Body of pancreas (tissue), 4 donors: ENCODE measurements at regions not wholly inside any gene's neighbourhood (a gene's known extent, or its start where the extent isn't known, plus 50 kb on each side); places are given as distances from the start of the nearest gene placed in this dataset.

Experiments used
- POLR2A ChIP-seq, 3 donors: fragments of 450-650 bp; IDR thresholded peaks; one replicate each; pipeline ENCODE4 v1.6.1; 2016; ENCODE audit warnings: antibody characterized with exemption in 3 of 3, mild to moderate bottlenecking in 2 of 3
- TF ChIP-seq, protein P1 (sequence below), 7 experiments: fragments of 450-650 bp in 4 of 7; fragments of 200-600 bp in 3 of 7; sonication (generic) in 3 of 7; IDR thresholded peaks; one replicate each; pipeline ENCODE4 v1.5.1; 2016 to 2019; ENCODE audit warnings: antibody characterized with exemption in 7 of 7

DNA sequence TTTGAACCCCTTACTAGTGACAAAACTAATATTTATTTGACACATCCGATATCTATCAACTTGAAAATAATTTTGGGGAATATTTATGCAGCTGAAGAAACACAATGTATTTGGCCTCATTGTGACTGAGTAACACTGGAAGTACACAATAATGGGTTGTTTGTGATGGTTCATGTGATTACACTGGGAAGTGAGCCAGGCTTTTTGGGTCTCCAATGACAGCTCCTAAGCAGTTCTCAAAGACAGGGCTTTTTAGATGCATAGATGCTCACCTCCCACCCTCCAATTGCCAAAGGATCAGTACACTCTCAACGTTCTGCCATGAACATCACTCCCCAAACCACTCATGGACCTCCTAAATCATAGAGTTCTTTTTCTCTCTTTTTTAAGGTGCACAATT is 170.0 kb downstream of the SLC24A2 start:
- TF ChIP-seq, protein P1, sequence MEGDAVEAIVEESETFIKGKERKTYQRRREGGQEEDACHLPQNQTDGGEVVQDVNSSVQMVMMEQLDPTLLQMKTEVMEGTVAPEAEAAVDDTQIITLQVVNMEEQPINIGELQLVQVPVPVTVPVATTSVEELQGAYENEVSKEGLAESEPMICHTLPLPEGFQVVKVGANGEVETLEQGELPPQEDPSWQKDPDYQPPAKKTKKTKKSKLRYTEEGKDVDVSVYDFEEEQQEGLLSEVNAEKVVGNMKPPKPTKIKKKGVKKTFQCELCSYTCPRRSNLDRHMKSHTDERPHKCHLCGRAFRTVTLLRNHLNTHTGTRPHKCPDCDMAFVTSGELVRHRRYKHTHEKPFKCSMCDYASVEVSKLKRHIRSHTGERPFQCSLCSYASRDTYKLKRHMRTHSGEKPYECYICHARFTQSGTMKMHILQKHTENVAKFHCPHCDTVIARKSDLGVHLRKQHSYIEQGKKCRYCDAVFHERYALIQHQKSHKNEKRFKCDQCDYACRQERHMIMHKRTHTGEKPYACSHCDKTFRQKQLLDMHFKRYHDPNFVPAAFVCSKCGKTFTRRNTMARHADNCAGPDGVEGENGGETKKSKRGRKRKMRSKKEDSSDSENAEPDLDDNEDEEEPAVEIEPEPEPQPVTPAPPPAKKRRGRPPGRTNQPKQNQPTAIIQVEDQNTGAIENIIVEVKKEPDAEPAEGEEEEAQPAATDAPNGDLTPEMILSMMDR (IDR thresholded peaks at IDR 0.05), result no peak
- TF ChIP-seq POLR2A (IDR thresholded peaks at IDR 0.05), result no peak
